GM12865 (cell line): ENCODE measurements at regions not wholly inside any gene's neighbourhood (a gene's known extent, or its start where the extent isn't known, plus 50 kb on each side); places are given as distances from the start of the nearest gene placed in this dataset.

Experiments used
- DNase-seq: peaks from one replicate; pipeline ENCODE4 v3.0.0; 2010; ENCODE audit warnings: low read depth
- H3K4me3 ChIP-seq: 2 replicates; pipeline ENCODE4 v1.5.1; 2011; ENCODE audit warnings: mild to moderate bottlenecking, low read depth, low read length, control low read depth
- TF ChIP-seq, protein P1 (sequence below): IDR thresholded peaks from 2 replicates; pipeline ENCODE4 v1.5.1; 2011; ENCODE audit warnings: low read length, control low read depth, low read depth, inconsistent platforms; ENCODE audit not compliant: insufficient read depth; ENCODE audit errors: missing control alignments

DNA sequence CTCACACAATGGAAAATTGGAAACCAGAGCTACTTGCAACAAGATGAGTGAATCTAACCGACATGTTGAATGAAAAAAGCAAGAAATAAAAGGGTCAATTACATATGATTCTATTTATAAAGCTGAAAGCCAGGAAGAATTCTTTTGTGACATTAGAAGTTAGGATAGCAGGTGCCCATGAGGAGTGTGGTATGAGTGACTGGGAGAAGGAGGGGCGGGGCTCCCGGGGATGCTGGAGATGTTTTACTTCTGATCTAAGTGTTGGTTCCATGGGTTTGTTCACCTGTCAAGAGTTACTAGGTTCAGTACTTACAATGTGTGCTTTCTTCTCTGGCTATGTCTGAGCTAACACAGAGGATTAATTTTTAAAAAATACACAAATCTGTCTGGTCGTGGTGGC lies 60.8 kb downstream of the NSMCE3 start:
- TF ChIP-seq, protein P1, sequence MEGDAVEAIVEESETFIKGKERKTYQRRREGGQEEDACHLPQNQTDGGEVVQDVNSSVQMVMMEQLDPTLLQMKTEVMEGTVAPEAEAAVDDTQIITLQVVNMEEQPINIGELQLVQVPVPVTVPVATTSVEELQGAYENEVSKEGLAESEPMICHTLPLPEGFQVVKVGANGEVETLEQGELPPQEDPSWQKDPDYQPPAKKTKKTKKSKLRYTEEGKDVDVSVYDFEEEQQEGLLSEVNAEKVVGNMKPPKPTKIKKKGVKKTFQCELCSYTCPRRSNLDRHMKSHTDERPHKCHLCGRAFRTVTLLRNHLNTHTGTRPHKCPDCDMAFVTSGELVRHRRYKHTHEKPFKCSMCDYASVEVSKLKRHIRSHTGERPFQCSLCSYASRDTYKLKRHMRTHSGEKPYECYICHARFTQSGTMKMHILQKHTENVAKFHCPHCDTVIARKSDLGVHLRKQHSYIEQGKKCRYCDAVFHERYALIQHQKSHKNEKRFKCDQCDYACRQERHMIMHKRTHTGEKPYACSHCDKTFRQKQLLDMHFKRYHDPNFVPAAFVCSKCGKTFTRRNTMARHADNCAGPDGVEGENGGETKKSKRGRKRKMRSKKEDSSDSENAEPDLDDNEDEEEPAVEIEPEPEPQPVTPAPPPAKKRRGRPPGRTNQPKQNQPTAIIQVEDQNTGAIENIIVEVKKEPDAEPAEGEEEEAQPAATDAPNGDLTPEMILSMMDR: no peak
- no peak for DNase-seq
- H3K4me3 ChIP-seq: no peak overlapping the region

DNA sequence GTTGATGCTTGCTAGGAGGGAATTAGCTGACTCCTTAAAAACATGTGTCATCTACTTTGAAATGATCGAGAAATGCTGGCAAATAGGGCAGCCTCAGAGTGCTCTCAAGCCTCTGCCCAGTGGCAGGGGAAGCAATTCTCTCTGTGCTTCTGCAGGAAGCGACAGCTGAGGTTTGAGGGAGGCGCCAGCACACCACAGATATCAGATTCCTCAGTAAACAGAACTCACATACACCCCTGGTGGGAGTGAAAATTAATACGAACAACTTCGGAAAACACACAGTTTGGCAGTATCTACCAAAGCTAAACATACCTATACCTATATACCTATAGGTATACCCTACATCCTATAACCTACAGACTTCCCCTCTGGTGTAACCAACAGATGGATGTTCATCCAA lies 61.3 kb downstream of the NSMCE3 start:
- TF ChIP-seq, protein P1: no peak
- no peak overlapping the region for H3K4me3 ChIP-seq
- DNase-seq: peak; percentile 35

DNA sequence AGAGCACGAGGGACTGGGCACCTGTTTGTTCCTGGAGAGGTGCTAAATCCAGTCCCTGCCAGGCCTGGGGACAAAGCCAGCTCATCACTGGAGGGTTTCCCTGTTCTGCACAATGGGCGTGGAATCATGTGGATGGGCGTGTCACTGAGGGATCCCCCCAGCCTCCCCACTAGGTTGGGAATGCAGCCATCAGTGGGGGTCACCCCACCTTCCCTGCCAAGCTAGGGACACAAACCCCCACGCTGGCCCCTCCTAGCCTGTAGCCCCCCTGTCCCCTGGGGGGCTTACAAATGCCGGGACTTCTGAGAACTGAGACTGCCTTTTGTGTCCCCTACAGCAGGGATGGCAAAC lies 61.9 kb downstream of the NSMCE3 start:
- TF ChIP-seq, protein P1: no peak
- DNase-seq: no peak
- no peak overlapping the region for H3K4me3 ChIP-seq

DNA sequence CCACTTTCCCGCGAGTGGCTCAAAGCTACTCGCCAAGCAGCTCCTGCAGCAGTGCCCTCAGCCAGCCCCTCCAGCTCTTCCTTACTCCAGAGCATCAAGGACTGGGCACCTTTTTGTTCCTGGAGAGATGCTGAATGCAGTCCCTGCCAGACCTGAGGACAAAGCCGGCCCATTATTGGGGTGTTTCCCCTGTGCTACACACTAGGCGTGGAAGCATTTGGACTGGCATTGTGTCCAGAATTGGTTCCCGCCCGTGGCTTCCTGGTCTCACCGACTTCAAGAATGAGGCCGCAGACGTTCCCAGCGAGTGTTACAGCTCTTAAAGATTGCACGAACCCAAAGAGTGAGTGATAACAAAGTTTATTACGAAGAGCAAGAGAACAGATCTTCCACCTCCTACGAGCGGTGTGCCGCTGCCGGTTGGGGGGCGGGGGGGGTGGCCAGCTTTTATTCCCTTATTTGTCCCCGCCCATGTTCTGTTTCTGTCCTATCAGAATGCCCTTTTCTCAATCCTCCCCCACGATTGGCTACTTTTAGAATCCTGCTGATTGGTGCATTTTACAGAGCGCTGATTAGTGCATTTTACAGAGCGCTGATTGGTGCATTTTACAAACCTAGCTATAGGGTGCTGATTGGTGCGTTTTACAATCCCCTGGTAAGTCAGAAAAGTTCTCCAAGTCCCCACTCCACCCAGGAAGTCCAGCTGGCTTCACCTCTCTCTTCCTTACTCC lies 62.4 kb downstream of the NSMCE3 start:
- H3K4me3 ChIP-seq: no peak overlapping the region
- DNase-seq: no peak
- TF ChIP-seq, protein P1: no peak

DNA sequence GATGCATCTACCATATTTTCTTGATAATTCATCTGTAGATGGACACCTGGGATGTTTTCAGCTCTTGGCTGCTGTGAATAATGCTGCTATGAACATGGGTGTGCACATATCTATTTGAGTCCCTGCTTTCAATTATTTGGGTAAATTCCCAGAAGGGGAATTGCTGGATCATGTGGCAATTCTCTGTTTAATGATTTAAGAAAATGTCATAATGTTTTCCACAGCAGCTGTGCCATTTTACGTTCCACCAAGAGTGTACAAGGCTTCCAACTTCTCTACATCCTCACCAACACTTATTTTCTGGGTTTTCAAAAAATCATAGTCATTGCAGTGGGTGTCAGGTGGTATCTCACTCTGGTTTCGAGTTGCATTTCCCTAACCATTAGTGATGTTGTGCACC lies 64.4 kb downstream of the NSMCE3 start:
- H3K4me3 ChIP-seq: no peak overlapping the region
- no peak for DNase-seq
- TF ChIP-seq, protein P1: no peak

DNA sequence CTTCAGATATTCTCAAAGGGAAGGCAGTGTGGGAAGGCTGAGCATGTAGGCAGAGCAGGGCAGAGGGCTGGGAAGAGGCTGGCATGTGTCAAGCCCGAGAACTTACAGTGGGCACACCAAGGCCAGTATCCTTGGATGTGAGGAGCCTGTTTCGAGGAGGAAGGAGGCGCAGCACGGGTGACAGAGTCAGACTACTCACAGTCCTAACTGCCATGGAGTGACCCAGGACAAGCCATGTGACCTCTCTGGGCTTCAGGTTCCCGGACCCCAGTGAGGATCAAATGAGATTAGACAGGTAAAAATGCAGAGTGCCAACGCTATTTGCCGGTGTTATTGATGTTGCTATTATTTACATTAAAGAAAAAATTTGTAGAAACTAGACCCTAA lies 65.3 kb downstream of the NSMCE3 start:
- no peak overlapping the region for H3K4me3 ChIP-seq
- TF ChIP-seq, protein P1: no peak
- no peak for DNase-seq
